ENCODE measurements at regions not wholly inside any gene's neighbourhood (a gene's known extent, or its start where the extent isn't known, plus 50 kb on each side); places are given as distances from the start of the nearest gene placed in this dataset.
A peak's percentile ranks its signal among the peaks of the same experiment; 100 is the strongest.
"Not testable (repeated sequence)": the region's sequence is repeated elsewhere in the genome, so short reads cannot be mapped to it uniquely, and the experiment has no call there.

GRCh38 chr2:238613610-238614009 is 186.9 kb downstream of the ASB1 start:
- Mint-ChIP-seq H3K27ac (ENCODE audit: unreplicated experiment) (no peak overlapping the region), H3K4me3 (ENCODE audit: unreplicated experiment) (no peak overlapping the region), H3K36me3 (ENCODE audit: low read depth) (no peaks in the 10 kb centered on the region), H3K4me1 (ENCODE audit: low read depth) (no peaks in the 10 kb centered on the region), H3K27me3 (ENCODE audit: low read depth) (peaks cover 23% of the 10 kb centered on the region), H3K9me3 (ENCODE audit: low read depth) (peaks cover 27% of the 10 kb centered on the region)
- TF ChIP-seq CTCF (IDR thresholded peaks at IDR 0.05), result no peak
- DNase-seq (ENCODE audit: low spot score), result no peak

GRCh38 chr2:238614376-238614775 is 187.6 kb downstream of the ASB1 start:
- DNase-seq (ENCODE audit: low spot score), result no peak
- no peak overlapping the region for H3K27ac Mint-ChIP-seq (ENCODE audit: unreplicated experiment)
- H3K4me1 Mint-ChIP-seq (ENCODE audit: low read depth), result no peaks in the 10 kb centered on the region
- H3K27me3 Mint-ChIP-seq (ENCODE audit: low read depth), result peaks cover 21% of the 10 kb centered on the region
- no peak for TF ChIP-seq CTCF (IDR thresholded peaks at IDR 0.05)
- peaks cover 20% of the 10 kb centered on the region for H3K9me3 Mint-ChIP-seq (ENCODE audit: low read depth)
- H3K36me3 Mint-ChIP-seq (ENCODE audit: low read depth), result no peaks in the 10 kb centered on the region
- H3K4me3 Mint-ChIP-seq (ENCODE audit: unreplicated experiment), result no peak overlapping the region

GRCh38 chr2:238615187-238615586 is 188.5 kb downstream of the ASB1 start:
- no peak for TF ChIP-seq CTCF (IDR thresholded peaks at IDR 0.05)
- H3K4me3 Mint-ChIP-seq (ENCODE audit: unreplicated experiment), result no peak overlapping the region
- H3K9me3 Mint-ChIP-seq (ENCODE audit: low read depth), result peaks cover 14% of the 10 kb centered on the region
- H3K4me1 Mint-ChIP-seq (ENCODE audit: low read depth), result no peaks in the 10 kb centered on the region
- H3K36me3 Mint-ChIP-seq (ENCODE audit: low read depth), result no peaks in the 10 kb centered on the region
- no peak for DNase-seq (ENCODE audit: low spot score)
- peaks cover 22% of the 10 kb centered on the region for H3K27me3 Mint-ChIP-seq (ENCODE audit: low read depth)
- H3K27ac Mint-ChIP-seq (ENCODE audit: unreplicated experiment), result no peak overlapping the region

GRCh38 chr2:238616681-238617080 is 190.0 kb downstream of the ASB1 start:
- Mint-ChIP-seq H3K27me3 (ENCODE audit: low read depth) (peaks cover 29% of the 10 kb centered on the region), H3K4me1 (ENCODE audit: low read depth) (no peaks in the 10 kb centered on the region), H3K9me3 (ENCODE audit: low read depth) (peaks cover 2% of the 10 kb centered on the region), H3K36me3 (ENCODE audit: low read depth) (no peaks in the 10 kb centered on the region), H3K4me3 (ENCODE audit: unreplicated experiment) (no peak overlapping the region), H3K27ac (ENCODE audit: unreplicated experiment) (no peak overlapping the region)
- no peak for TF ChIP-seq CTCF (IDR thresholded peaks at IDR 0.05)
- DNase-seq (ENCODE audit: low spot score), result no peak

GRCh38 chr2:238618494-238619283 is 192.0 kb downstream of the ASB1 start:
- not testable (repeated sequence) for H3K9me3 Mint-ChIP-seq (ENCODE audit: low read depth); DNase-seq (ENCODE audit: low spot score); H3K4me1 Mint-ChIP-seq (ENCODE audit: low read depth); H3K36me3 Mint-ChIP-seq (ENCODE audit: low read depth); H3K27ac Mint-ChIP-seq (ENCODE audit: unreplicated experiment); H3K4me3 Mint-ChIP-seq (ENCODE audit: unreplicated experiment)
- H3K27me3 Mint-ChIP-seq (ENCODE audit: low read depth), result peaks cover 42% of the 10 kb centered on the region
- TF ChIP-seq CTCF (IDR thresholded peaks at IDR 0.05), result peak; percentile 63
